Naive thymus-derived CD4-positive, alpha-beta T cell (primary cell): ENCODE measurements at regions not wholly inside any gene's neighbourhood (a gene's known extent, or its start where the extent isn't known, plus 50 kb on each side); places are given as distances from the start of the nearest gene placed in this dataset.

Experiments used
- ATAC-seq: fragments of 150-1000 bp; cut with Tn5 transposase; 2 replicates; pipeline ENCODE4 v1.10.0; 2021; ENCODE audit warnings: mild to moderate bottlenecking, moderate library complexity
- CTCF ChIA-PET: fragments of 350-600 bp; sonication (Branson Sonifier 250); formaldehyde crosslinking; loops from one replicate; lab custom pipeline; 2021; ENCODE audit warnings: antibody characterized with exemption; lab: Charles Lee
- POLR2A ChIA-PET: fragments of 350-600 bp; sonication (Branson Sonifier 250); formaldehyde crosslinking; loops from one replicate; lab custom pipeline; 2021; ENCODE audit warnings: antibody characterized with exemption, inconsistent platforms; lab: Charles Lee
- DNase-seq, 9 donors: peaks; one replicate each; pipeline versions ENCODE4 v3.0.0 to v3.0.0-alpha.2; 2020 to 2022; ENCODE audit warnings: mixed read lengths in 1 of 9
- H3K27ac ChIP-seq: one replicate; pipeline ENCODE4 v1.7.0; 2013; ENCODE audit warnings: mild to moderate bottlenecking, low read depth, low read length, moderate library complexity
- H3K27me3 ChIP-seq, 2 donors: one replicate each; pipeline ENCODE4 v1.7.0; 2013; ENCODE audit warnings: low read length in 2 of 2, mild to moderate bottlenecking in 2 of 2, moderate library complexity in 2 of 2; ENCODE audit not compliant: control insufficient read depth in 2 of 2, insufficient read depth in 2 of 2
- H3K36me3 ChIP-seq, 3 experiments: 1 replicate in 2 of 3; 2 replicates in 1 of 3; pipeline ENCODE4 v1.7.0; 2013; ENCODE audit warnings: low read length in 3 of 3, mild to moderate bottlenecking in 3 of 3, moderate library complexity in 1 of 3; ENCODE audit not compliant: insufficient read depth in 3 of 3, control insufficient read depth in 2 of 3
- H3K4me1 ChIP-seq, 2 donors: one replicate each; pipeline ENCODE4 v1.7.0; 2013; ENCODE audit warnings: low read length in 2 of 2, mild to moderate bottlenecking in 2 of 2, moderate library complexity in 1 of 2; ENCODE audit not compliant: control insufficient read depth in 2 of 2, insufficient read depth in 2 of 2
- H3K4me3 ChIP-seq: 2 replicates; pipeline ENCODE4 v1.7.0; 2013; ENCODE audit warnings: mild to moderate bottlenecking, low read length
- H3K9me3 ChIP-seq, 3 experiments: 1 replicate in 2 of 3; 2 replicates in 1 of 3; pipeline ENCODE4 v1.7.0; 2013; ENCODE audit warnings: low read length in 3 of 3; ENCODE audit not compliant: control insufficient read depth in 2 of 3
- H3K27ac Mint-ChIP-seq, 9 donors: one replicate each; pipeline ENCODE4 v1.8.0; 2020 to 2022; ENCODE audit warnings: mixed read lengths in 9 of 9, mild to moderate bottlenecking in 8 of 9, moderate library complexity in 5 of 9, inconsistent platforms in 2 of 9
- H3K27me3 Mint-ChIP-seq, 5 donors: one replicate each; pipeline ENCODE4 v1.8.0; 2021 to 2022; ENCODE audit warnings: mixed read lengths in 5 of 5, mild to moderate bottlenecking in 1 of 5
- H3K36me3 Mint-ChIP-seq, 5 donors: one replicate each; pipeline ENCODE4 v1.8.0; 2020 to 2022; ENCODE audit warnings: mixed read lengths in 5 of 5, mild to moderate bottlenecking in 3 of 5, inconsistent platforms in 1 of 5
- H3K4me1 Mint-ChIP-seq, 7 donors: one replicate each; pipeline ENCODE4 v1.8.0; 2020 to 2022; ENCODE audit warnings: mixed read lengths in 7 of 7, mild to moderate bottlenecking in 3 of 7, inconsistent platforms in 1 of 7
- H3K4me3 Mint-ChIP-seq, 10 donors: one replicate each; pipeline ENCODE4 v1.8.0; 2020 to 2022; ENCODE audit warnings: mild to moderate bottlenecking in 10 of 10, mixed read lengths in 10 of 10, moderate library complexity in 6 of 10, inconsistent platforms in 2 of 10
- H3K9me3 Mint-ChIP-seq, 11 donors: one replicate each; pipeline ENCODE4 v1.8.0; 2020 to 2022; ENCODE audit warnings: mixed read lengths in 11 of 11, mild to moderate bottlenecking in 4 of 11, inconsistent platforms in 1 of 11, moderate library complexity in 1 of 11
- intact Hi-C, 2 donors: fragments of 100-400 bp; cut with micrococcal nuclease; formaldehyde crosslinking; loops; one replicate each; pipeline ENCODE4 v1.15.1; 2023

DNA sequence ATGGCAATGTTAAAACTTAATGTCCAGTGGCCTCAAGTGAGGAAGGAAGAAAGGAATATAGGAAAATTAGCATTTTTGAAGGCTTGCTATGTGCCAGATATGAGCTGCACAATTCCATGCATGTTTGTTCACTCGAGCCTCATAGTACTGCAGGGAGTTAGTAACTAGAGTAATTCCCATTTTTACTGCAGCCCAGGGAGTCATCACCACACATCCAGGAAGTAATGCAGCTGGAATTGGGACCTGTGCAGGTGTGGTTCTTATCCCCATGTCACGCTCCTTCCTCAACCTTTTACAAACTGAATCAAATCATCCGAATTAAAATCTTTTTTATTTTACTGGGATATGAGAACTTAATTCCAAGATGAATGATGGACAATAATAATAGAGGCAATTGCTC, 149.5 kb upstream of the MAFB start:
- peaks cover 0 to 8% (median 4%) of the 10 kb centered on the region in 5 donors for H3K36me3 Mint-ChIP-seq
- Histone ChIP-seq H3K27ac (no peak overlapping the region), H3K36me3 (no peaks in the 10 kb centered on the region), H3K9me3 (no peaks in the 10 kb centered on the region), H3K27me3 (no peaks in the 10 kb centered on the region), H3K4me1 (no peaks in the 10 kb centered on the region), H3K4me3 (no peak overlapping the region)
- ChIA-PET CTCF (interaction anchor here (0.6 kb wide), 1 partner anchor 126 kb away, joined by 3 read pairs; no protein-coding TSS in a partner anchor), POLR2A (no interaction called here)
- peaks cover 0 to 23% (median 12%) of the 10 kb centered on the region in 11 donors for H3K9me3 Mint-ChIP-seq
- H3K27me3 Mint-ChIP-seq = peaks cover 20 to 30% (median 24%) of the 10 kb centered on the region in 5 donors
- DNase-seq = no peak
- H3K4me1 Mint-ChIP-seq = peaks cover 0 to 1% (median 0%) of the 10 kb centered on the region in 7 donors
- ATAC-seq = no peak
- H3K4me3 Mint-ChIP-seq = no peak overlapping the region
- H3K27ac Mint-ChIP-seq = no peak overlapping the region
- intact Hi-C loops = no loop called here

GRCh38 chr20:40843251-40843650, 154.2 kb upstream of the MAFB start:
- no peaks in the 10 kb centered on the region for H3K27me3 ChIP-seq
- Mint-ChIP-seq H3K27ac (peak overlapping the region in 1 of 9 donors; percentile 8), H3K9me3 (peaks cover 0 to 9% (median 0%) of the 10 kb centered on the region in 11 donors), H3K4me1 (peaks cover 0 to 1% (median 0%) of the 10 kb centered on the region in 7 donors), H3K4me3 (no peak overlapping the region), H3K36me3 (peaks cover 0 to 8% (median 0%) of the 10 kb centered on the region in 5 donors), H3K27me3 (peaks cover 8 to 24% (median 11%) of the 10 kb centered on the region in 5 donors)
- H3K36me3 ChIP-seq = no peaks in the 10 kb centered on the region
- no peak overlapping the region for H3K4me3 ChIP-seq
- H3K9me3 ChIP-seq = no peaks in the 10 kb centered on the region
- H3K4me1 ChIP-seq = no peaks in the 10 kb centered on the region
- ChIA-PET POLR2A (no interaction called here), CTCF (no interaction called here)
- ATAC-seq (no peak), DNase-seq (no peak)
- H3K27ac ChIP-seq = no peak overlapping the region
- intact Hi-C loops = no loop called here

GRCh38 chr20:40844332-40844731, 155.3 kb upstream of the MAFB start:
- peaks cover 0 to 8% (median 0%) of the 10 kb centered on the region in 5 donors for H3K36me3 Mint-ChIP-seq
- peaks cover 8 to 20% (median 11%) of the 10 kb centered on the region in 5 donors for H3K27me3 Mint-ChIP-seq
- ATAC-seq (no peak), DNase-seq (no peak)
- Histone ChIP-seq H3K27ac (no peak overlapping the region), H3K4me1 (no peaks in the 10 kb centered on the region), H3K4me3 (no peak overlapping the region), H3K9me3 (no peaks in the 10 kb centered on the region), H3K36me3 (no peaks in the 10 kb centered on the region), H3K27me3 (no peaks in the 10 kb centered on the region)
- ChIA-PET POLR2A (no interaction called here), CTCF (no interaction called here)
- no peaks in the 10 kb centered on the region for H3K4me1 Mint-ChIP-seq
- no peak overlapping the region for H3K27ac Mint-ChIP-seq
- intact Hi-C loops = no loop called here
- H3K4me3 Mint-ChIP-seq = no peak overlapping the region
- H3K9me3 Mint-ChIP-seq = peaks cover 0 to 9% (median 0%) of the 10 kb centered on the region in 11 donors

GRCh38 chr20:40848096-40848495, 159.1 kb upstream of the MAFB start:
- H3K27ac Mint-ChIP-seq = no peak overlapping the region
- no peaks in the 10 kb centered on the region for H3K4me1 Mint-ChIP-seq
- POLR2A ChIA-PET = no interaction called here
- Histone ChIP-seq H3K4me1 (no peaks in the 10 kb centered on the region), H3K27ac (no peak overlapping the region), H3K9me3 (no peaks in the 10 kb centered on the region), H3K27me3 (no peaks in the 10 kb centered on the region), H3K4me3 (no peak overlapping the region), H3K36me3 (no peaks in the 10 kb centered on the region)
- CTCF ChIA-PET = no interaction called here
- H3K9me3 Mint-ChIP-seq = peaks cover 0 to 4% (median 0%) of the 10 kb centered on the region in 11 donors
- DNase-seq (no peak), ATAC-seq (no peak)
- intact Hi-C loops = no loop called here
- H3K27me3 Mint-ChIP-seq = peaks cover 0 to 5% (median 0%) of the 10 kb centered on the region in 5 donors
- no peak overlapping the region for H3K4me3 Mint-ChIP-seq
- no peaks in the 10 kb centered on the region for H3K36me3 Mint-ChIP-seq

DNA sequence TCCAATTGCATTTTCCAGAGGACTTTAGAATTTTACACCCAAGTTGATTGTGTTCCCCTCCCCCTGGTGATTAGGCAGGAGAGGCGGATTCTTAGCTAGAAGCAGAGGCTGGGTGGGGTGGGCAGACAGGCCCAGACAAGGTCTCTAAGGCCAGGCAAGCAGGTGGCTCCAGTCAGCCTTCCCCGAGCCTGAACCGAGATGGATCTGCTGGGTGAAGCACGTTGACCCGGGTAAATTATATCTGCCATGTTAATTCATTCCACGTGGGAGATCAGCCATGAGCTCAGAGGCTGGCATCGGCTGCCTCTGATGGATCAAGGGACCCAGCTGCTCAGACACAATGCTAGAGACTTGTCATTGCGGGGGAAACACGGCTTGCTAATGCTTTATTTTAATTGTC, 159.5 kb upstream of the MAFB start:
- Mint-ChIP-seq H3K4me3 (no peak overlapping the region), H3K4me1 (no peaks in the 10 kb centered on the region), H3K9me3 (peaks cover 0 to 4% (median 0%) of the 10 kb centered on the region in 11 donors), H3K36me3 (no peaks in the 10 kb centered on the region), H3K27ac (no peak overlapping the region), H3K27me3 (peaks cover 0 to 5% (median 0%) of the 10 kb centered on the region in 5 donors)
- ATAC-seq = no peak
- DNase-seq = no peak
- H3K9me3 ChIP-seq = no peaks in the 10 kb centered on the region
- no peaks in the 10 kb centered on the region for H3K36me3 ChIP-seq
- no peaks in the 10 kb centered on the region for H3K27me3 ChIP-seq
- intact Hi-C loops = no loop called here
- POLR2A ChIA-PET = no interaction called here
- CTCF ChIA-PET = no interaction called here
- H3K4me1 ChIP-seq = no peaks in the 10 kb centered on the region
- H3K27ac ChIP-seq = no peak overlapping the region
- no peak overlapping the region for H3K4me3 ChIP-seq

GRCh38 chr20:40849456-40849855, 160.4 kb upstream of the MAFB start:
- DNase-seq = no peak
- Histone ChIP-seq H3K27ac (no peak overlapping the region), H3K9me3 (no peaks in the 10 kb centered on the region), H3K27me3 (no peaks in the 10 kb centered on the region), H3K4me1 (no peaks in the 10 kb centered on the region), H3K36me3 (no peaks in the 10 kb centered on the region), H3K4me3 (no peak overlapping the region)
- no peak overlapping the region for H3K27ac Mint-ChIP-seq
- no peaks in the 10 kb centered on the region for H3K36me3 Mint-ChIP-seq
- H3K27me3 Mint-ChIP-seq = peaks cover 0 to 1% (median 0%) of the 10 kb centered on the region in 5 donors
- ChIA-PET POLR2A (no interaction called here), CTCF (no interaction called here)
- no peak overlapping the region for H3K4me3 Mint-ChIP-seq
- peaks cover 0 to 4% (median 0%) of the 10 kb centered on the region in 11 donors for H3K9me3 Mint-ChIP-seq
- no peaks in the 10 kb centered on the region for H3K4me1 Mint-ChIP-seq
- ATAC-seq = no peak
- intact Hi-C loops = no loop called here

GRCh38 chr20:40851051-40851450, 162.0 kb upstream of the MAFB start:
- Histone ChIP-seq H3K27me3 (no peaks in the 10 kb centered on the region), H3K36me3 (no peaks in the 10 kb centered on the region), H3K9me3 (no peaks in the 10 kb centered on the region), H3K4me1 (no peaks in the 10 kb centered on the region), H3K27ac (no peak overlapping the region), H3K4me3 (no peak overlapping the region)
- intact Hi-C loops = no loop called here
- H3K4me1 Mint-ChIP-seq = peaks cover 0 to 4% (median 0%) of the 10 kb centered on the region in 7 donors
- ATAC-seq = no peak
- H3K36me3 Mint-ChIP-seq = no peaks in the 10 kb centered on the region
- H3K4me3 Mint-ChIP-seq = no peak overlapping the region
- peaks cover 0 to 2% (median 0%) of the 10 kb centered on the region in 11 donors for H3K9me3 Mint-ChIP-seq
- ChIA-PET POLR2A (no interaction called here), CTCF (no interaction called here)
- H3K27me3 Mint-ChIP-seq = no peaks in the 10 kb centered on the region
- no peak overlapping the region for H3K27ac Mint-ChIP-seq
- DNase-seq = no peak
